ENCODE measurements at regions not wholly inside any gene's neighbourhood (a gene's known extent, or its start where the extent isn't known, plus 50 kb on each side); places are given as distances from the start of the nearest gene placed in this dataset.
"Not testable (repeated sequence)": the region's sequence is repeated elsewhere in the genome, so short reads cannot be mapped to it uniquely, and the experiment has no call there.

DNA sequence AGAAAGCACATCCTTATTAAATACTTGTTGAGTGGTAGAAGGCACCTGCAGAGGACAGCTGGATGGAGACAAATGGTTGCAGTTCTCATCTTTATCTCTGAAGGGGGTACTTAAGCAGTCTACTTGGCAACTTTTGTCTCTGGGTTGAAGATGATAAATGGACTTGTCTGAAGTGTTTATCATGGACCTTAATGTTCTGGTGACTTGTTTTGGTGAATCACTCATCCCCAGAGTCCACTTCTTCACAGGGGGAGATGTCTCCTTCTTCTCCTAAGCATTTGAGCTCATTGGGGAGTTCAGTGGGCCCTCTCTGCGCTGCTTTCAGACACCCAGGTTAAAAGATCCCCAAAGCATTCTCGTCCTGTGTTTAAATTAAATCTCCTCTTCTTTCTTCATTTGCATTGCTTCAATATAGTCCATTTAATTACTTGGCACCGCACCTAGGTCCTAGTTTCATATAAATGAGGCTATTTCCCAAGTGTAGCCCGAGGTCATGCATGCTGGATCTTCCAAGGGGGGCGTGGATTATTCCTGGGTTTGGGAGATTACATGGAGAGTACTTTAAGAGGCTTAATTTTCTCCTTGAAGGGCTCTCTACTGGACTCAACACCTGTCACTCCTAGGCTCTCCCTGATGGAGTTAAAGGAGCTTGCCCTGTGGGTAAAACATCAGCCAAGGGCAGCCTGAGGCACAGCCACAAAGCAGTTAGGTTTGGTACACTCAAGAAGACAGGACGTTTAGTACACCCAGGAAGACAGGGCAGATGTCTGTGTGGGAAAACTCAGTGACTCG lies 239.3 kb upstream of the C2CD4B start:
- intact Hi-C loops (cut with micrococcal nuclease): no loop called here

DNA sequence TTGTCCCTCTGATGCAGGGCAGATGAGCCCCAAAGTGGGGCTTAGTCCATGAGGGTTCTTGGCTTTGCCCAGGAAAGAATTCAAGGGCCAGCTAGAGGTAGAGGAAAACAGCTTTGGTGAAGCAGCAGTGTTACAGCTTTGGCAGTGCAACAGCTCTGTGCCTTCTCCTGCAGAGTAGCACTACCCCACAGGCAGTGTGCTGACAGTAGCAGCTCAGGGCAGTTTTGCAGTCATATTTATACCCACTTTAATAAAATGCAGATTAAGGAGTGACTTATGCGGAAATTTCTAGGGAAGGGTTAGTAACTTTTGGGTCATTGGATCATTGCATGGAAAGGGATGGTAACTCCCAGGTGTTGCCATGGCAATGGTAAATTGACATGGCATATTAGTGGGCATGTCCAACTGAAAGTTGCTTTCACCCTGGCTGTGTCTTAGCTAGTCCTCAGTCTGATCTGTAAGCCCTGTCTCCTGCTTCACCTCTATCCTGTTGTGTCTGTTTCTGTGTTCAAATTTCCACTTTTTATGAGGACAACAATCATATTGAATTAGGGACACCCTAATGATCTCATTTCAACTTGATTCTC lies 241.3 kb upstream of the C2CD4B start:
- intact Hi-C loops (cut with micrococcal nuclease): no loop called here

DNA sequence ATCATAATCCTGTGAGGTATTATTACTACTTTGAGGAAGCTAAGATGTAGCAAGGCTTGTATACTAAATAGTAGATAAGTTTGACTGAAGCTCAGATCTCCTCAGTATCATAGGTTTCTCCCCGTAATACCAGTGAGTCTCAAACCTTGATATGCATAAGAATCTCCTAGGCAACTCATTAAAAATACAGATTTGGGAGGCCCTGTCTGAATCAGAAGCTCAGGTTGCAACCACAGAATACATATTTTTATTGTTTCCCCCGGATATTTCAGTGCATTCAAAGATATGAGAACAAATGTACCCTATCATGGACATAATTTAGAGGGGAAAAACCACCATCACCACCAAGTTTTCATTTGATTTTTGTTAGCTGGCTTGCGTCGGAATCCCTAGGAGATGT lies 242.1 kb upstream of the C2CD4B start:
- intact Hi-C loops (cut with micrococcal nuclease): no loop called here

DNA sequence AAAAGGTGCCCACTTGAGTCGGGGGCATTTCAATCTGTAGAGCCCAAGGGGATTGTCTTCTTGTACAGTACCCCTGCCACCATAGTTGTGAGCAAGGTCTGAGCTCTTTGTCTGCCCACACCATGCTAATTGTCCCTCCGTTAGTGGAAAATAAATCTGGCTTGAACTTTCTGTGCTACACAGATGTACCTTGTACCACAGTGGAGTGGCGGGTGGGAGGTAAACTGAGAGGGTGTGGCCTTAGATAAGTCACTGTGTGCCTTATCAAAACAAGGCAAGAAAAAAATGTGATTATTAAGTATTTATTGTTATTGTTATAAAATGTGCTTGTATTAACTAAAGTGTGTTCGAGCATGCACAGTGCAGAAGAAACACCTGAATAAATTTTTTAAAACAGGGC lies 242.9 kb upstream of the C2CD4B start:
- intact Hi-C loops (cut with micrococcal nuclease): no loop called here

DNA sequence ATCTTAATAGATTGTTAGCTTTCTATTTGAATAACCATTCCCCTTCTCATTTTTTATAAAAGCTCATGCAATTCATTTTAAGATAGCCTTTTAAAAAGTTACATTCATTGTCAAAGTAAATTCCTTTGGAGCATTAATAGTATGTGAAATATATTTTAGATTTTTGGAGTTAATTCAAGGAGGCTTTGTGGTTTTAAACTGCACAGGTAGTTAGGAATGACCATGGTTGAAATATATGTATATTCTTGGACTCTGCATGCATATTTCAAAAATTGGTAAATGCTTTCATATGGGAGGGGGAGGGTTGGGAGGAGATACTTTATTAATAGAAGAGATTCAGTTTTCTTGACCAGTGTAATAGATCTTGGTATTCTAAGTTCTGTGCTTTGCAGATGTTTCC lies 244.4 kb upstream of the C2CD4B start:
- intact Hi-C loops (cut with micrococcal nuclease): no loop called here

DNA sequence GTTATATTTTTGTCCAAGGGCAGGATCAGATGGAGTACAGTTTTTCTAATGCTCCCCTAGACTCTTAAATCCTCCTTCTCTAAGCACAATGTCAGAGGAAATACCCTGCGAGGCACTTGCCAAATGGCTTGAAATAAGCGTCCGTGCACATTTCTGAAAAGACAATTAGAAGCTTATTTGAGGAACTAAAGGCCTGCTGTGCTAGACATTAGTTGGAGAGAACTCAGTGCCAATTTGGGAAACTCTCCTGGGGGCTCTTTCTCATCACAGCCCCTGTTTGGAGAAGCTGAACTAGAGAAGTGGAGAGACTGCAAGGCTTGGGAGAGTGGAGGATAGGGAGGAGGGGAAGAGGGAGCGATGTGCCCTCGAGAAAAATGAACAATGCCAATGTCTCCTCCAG lies 247.6 kb upstream of the C2CD4B start:
- intact Hi-C loops (cut with micrococcal nuclease): no loop called here

DNA sequence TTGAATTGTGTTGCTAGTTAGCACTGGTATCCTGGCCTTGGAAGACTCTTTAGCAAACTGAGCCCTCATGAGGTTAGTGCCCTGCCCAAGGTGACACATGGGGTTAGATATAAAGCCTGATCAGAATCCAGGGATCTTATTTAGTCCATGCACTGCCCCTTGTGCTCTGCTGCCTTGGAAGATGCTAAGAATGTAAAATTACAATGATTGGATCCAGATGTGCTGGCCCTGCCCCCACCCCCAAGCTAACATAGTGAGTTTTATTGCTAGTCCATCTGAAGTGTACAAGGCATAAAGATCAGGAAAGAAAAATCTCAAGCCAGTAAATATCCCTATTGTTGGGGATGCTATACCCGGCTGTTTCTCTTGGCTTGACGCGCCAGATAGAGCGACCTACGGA lies 248.1 kb upstream of the C2CD4B start:
- intact Hi-C loops (cut with micrococcal nuclease): no loop called here

DNA sequence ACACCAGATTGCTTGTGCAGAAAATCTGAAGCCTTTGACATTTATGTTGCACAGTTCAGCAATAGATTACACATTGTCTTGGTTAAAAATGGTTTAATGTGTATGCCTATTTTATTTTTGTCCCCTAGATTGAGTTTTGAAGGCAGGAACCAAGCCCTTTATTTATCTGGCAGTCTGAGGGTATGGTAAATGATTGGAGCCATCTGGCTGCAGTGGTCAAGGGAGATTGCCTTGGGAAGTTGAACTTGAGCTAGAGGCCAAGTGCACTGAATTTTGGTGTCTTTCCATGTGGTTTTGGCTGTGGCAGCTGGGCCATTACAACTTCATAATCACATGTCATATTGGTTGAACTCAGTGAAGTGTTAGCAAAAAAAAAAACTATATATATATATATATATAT lies 248.7 kb upstream of the C2CD4B start:
- intact Hi-C loops (cut with micrococcal nuclease): no loop called here

DNA sequence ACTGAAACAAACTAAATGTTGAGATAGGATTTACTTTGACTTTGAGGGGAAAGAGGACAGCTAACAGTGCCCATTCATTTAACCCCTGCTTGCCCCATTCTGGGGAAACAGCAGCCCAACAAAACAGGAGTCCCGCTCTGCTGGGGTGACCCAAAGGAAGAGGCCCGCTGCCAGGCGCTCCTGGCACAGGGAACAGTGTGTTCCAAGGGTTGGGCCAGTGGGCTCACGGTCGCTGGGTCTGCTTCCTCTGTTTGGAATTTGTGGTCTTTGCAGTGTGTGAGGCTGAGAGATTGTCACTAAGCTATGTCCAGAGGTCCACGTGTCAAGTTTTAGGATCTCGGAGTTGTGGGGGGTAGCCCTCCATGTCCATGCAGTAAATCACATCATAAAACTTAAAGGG lies 250.4 kb upstream of the C2CD4B start:
- intact Hi-C loops (cut with micrococcal nuclease): no loop called here

DNA sequence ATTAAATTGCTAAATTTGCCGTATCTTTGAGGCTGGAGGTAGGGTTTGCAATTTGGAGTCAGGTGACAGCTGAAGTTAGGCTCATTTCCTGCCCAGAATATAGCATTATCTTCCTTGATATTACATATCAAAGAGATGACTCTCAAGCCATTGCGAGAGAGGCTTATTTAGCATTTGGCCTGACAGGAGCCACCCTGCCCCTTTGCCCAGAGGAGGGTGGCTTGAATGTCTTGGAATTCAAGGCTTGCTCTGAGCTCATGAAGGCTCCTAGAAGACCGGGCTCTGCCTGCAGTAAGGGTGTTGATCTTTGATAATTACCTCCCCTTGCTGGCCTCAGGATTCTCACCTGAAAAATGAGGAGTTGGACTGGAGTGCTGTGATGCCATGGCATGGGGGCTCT lies 251.4 kb upstream of the C2CD4B start:
- intact Hi-C loops (cut with micrococcal nuclease): no loop called here

DNA sequence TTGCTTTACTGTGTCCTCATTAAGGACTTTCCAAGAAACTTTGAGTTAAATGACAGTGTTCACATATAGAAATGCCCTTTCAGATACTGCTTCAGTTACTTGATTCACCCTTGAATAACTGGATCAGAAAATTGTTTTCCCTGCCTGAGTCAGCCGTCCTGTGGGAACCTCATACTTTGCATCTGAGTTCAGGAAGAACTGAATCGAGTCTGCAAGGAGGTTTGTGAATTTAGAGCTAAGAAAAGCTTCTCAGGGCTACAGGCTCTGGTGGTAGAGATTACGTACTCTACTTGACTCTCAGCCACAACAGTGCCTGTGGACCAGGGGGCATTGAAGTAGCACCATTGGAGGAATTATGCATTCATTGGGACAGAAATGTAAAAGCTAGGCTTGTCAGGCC lies 252.4 kb upstream of the C2CD4B start:
- intact Hi-C loops (cut with micrococcal nuclease): no loop called here

DNA sequence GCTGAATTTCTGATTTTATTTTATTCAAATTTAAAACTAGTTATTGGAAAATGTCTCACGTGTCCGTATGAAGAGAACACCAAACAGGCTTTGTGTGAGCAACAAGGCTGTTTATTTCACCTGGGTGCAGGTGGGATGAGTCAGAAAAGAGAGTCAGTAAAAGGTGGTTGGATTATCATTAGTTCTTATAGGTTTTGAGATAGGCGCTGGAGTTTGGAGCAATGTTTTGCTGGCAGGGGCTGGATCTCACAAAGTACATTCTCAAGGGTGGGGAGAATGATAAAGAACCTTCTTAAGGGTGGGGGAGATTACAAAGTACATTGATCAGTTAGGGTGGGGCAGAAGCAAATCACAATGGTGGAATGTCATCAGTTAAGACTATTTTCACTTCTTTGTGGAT lies 253.4 kb upstream of the C2CD4B start:
- intact Hi-C loops (cut with micrococcal nuclease): not testable (repeated sequence)

DNA sequence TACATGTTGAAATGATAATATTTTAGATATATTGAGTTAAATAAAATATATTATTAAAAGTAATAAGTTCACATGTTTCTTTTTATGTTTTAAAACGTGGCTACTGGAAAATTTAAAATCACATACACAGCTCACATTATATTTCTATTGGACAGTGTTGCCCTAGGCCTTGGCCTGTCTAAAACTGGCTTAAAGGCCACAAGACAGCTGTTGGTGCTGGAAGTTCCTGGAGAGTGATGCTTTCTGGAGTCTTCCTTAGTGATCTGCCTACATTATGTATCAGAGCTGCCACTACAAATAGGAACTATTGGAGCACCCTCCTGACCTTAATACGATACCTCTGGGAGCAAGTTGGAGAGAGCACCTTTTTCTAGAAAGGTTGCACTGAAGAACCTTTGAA lies 254.1 kb upstream of the C2CD4B start:
- intact Hi-C loops (cut with micrococcal nuclease): no loop called here

DNA sequence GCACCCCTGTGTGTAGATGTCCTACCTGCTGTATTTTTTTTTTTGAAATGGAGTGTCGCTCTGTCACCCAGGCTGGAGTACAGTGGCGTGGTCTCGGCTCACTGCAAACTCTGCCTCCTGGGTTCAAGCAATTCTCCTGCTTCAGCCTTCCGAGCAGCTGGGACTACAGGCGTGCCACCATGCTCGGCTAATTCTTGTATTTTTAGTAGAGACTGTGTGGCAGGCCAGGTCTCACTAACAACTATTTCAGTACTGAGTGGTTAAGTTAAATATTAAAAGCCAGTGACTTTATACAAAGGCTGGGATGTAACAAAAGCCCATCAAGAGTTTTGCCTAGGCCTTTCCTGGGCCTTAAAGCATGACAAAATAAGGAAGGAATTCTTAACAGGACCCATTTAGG lies 255.3 kb upstream of the C2CD4B start:
- intact Hi-C loops (cut with micrococcal nuclease): not testable (repeated sequence)

DNA sequence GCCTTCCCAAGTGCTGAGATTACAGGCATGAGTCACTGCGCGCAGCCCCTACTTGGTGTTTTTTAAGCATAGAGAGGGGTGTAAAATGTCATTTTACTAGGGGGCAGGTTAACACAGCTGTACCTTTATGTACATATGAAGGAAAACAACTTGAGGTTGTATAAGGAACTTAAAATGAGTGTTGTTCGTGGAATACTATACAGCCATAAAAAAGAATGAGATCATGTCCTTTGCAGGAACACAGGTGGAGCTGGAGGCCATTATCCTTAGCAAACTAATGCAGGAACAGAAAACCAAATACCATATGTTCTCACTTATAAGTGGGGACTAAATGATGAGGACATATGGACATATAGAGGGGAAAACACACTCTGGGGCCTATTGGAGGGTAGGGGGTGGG lies 256.2 kb upstream of the C2CD4B start:
- intact Hi-C loops (cut with micrococcal nuclease): no loop called here

DNA sequence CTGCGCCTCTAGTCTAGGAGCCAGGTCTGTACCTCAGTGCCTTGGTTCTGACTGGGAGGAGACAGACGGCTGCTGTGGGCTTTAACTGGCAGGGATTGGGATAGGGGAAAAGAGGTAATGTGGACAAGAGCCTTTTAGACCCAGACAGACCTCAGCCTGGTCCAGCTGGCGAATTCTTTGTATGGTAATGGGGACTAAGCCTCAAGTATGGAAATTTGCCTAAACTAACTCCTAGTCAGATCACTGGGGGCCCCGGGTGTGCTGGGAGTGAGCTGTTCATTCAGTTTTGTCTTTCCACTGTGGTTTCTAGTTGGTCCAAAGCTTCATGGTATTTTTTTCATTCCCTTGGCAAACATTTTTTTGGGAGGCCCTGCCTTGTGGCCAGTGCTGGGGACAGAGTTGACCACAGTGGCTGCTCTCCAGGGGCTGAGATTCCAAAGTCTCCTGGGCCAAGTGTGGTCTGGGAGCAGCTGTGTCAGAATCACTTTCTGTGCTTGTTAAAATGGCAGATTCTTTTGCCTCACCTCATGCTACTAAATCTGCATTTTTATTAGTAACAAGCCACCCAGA lies 261.4 kb upstream of the C2CD4B start:
- intact Hi-C loops (cut with micrococcal nuclease): no loop called here

DNA sequence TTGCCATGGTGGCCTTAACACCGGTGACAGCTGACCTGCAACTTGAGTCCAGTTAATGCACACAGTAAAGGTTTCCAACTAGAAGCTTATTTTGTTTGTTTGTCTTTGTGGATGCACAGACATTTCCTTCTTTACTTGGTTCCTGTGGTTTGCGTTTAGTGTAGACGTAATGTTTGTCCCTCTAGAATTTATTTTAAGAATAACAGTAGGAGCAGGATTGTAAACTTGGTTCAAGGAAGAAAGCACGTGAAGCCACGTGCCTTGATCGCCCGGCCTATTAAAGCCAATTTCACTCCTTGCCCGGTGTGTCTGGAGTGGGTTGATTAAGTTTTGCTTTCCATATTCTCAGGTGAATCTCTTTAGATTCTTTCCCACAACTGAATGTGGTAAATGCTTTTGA lies 263.2 kb upstream of the C2CD4B start:
- intact Hi-C loops (cut with micrococcal nuclease): no loop called here

DNA sequence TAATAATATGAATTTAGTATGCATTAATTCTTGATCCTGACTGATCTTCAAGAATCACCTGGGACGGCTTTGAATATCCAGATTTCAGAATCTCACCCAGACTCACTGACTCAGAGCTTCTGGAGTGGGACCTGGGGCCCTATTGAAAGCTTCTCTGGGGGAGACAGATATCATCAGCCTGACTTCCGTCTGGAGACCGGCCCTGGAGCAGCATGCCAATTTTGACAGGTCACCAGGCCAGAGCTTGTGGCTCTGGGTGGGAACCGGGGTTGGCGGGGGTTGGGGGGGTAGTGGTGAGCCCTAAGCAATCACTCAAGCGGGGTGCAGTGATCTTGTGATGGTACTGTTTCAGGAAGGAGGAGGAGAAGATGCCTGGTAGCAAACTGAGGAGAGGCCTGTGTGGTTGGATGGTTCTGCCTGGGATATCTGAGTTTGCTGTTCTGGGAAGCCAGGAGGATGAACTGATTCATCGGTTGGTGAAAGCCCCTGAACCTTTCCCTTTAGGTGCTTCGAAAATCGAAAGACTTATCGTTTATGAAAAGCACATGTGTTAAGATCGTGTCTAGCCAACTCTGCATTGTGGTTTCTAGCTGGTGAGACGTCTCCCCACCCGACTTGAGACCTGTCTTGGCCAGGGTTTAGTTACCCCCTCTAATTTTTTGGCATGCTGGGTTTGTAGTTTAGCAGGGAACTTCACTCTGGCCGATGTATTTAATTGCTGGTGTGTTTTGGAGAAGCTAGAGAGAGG lies 263.9 kb upstream of the C2CD4B start:
- intact Hi-C loops (cut with micrococcal nuclease): no loop called here

DNA sequence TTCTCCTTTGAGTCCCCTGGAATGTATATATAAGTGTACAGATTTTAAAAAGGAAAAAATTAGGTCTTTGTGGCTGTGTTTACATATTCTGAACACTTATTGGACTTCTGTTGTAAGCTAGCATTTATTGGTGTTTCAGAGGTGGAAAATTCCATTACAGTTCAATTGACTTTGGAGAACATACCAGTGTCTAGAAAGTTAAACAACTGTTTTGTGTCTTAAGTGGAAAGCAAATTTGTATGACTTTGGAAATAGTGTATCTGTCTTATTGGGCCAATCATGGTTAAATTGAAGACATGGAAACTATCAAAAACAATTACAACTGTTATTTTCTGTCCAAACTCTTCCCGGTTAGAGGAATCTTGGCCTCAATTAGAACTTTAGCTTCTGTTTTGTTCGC lies 265.0 kb upstream of the C2CD4B start:
- intact Hi-C loops (cut with micrococcal nuclease): no loop called here

DNA sequence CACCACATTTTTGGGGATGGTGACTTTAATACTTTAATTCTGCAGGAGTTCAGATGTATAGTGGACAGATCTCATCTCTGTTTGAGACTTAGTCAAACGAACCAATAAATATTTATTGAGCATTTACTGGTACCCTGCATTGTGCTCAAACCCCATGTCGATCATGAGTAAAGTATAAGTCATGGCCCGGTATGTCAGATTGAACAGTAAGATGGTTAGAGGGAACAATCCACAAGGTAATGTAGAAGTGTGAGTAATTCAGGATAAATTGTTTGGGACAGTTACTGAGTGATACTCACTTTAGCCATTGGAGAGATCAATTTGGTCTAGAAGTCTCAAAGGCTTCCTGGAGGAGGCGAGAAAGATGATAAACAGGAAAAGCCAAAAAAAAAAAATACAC lies 265.5 kb upstream of the C2CD4B start:
- intact Hi-C loops (cut with micrococcal nuclease): no loop called here

DNA sequence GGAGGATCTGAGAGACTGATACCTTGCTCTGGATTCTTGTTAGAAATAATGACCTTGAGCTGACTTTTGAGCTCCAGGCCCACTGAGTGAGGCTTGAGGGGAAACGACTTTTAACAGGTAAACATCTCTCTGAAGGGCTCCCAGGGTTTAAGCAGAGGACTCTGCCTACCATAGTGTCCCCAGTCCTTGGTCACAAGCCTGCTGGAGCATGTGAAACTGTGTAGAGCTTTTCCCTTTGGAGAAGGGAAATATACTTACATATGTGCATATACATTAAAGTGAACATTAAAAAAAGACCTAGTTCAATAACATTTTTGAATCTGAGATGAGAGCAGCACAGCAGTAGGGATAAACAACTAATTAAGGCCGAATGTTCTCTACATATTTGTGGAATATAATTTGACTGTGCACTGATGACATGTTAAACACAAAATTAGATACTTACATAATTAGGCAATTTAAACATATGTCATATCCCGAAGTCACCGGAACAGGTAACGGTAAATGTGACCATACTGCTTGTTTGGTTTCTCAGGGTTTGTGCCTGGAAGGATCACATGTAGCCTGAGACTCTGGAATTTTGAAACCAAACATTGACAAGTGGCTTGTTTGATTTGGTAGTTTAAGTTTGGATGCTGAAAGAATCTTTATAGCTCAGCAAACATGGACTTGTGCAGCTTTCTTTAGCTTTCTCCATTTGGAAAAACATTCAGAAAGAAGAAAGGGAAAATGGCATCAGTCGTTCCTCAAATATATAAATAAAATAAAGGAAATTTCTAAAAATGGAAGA lies 266.1 kb upstream of the C2CD4B start:
- intact Hi-C loops (cut with micrococcal nuclease): no loop called here

DNA sequence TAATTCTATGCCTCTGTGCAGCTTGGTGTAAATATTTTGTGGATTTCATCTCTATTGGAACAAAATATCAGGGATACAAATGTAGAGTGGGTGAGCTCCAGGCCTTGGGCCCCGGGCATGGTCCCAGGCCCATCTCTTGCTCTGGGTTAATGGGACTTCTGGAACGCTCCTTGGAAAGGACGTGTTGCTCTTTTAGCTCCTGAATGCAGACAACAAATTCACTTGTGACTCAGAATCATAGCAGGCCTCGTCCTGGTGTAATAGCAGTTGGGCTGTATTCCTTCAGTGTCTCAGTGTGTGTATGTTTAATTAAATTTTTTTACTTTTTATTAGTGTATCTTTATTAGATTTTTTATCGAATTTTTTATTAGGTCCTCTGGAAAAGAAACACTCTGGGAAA lies 266.7 kb upstream of the C2CD4B start:
- intact Hi-C loops (cut with micrococcal nuclease): no loop called here
